ENCODE measurements at regions not wholly inside any gene's neighbourhood (a gene's known extent, or its start where the extent isn't known, plus 50 kb on each side); places are given as distances from the start of the nearest gene placed in this dataset.

DNA sequence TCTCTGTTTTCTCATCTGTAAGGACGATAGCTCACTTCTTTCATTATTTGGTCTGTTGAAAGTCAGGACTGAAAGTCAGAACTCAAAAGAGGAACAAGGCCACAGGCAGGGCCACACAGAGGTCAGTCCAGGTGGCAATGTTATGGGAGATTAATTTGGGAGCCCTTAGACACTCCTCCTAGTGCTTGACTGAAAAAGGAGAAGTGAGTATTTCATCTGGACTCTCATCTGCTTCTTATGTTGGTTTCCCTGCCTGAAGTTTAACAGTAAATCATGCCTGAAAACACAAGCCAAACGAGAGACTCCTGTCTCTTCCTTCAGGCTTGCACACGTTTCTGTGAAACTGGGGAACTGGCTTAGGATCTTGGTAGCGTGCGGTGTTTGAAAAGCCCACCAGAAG is 248.5 kb downstream of the BUB3 start:
- H3K4me3 ChIP-seq, result no peak overlapping the region
- DNase-seq, result no peak
- H3K36me3 ChIP-seq, result no peaks in the 10 kb centered on the region
- H3K27me3 ChIP-seq, result no peaks in the 10 kb centered on the region
- peaks cover 13% of the 10 kb centered on the region for H3K9me3 ChIP-seq

DNA sequence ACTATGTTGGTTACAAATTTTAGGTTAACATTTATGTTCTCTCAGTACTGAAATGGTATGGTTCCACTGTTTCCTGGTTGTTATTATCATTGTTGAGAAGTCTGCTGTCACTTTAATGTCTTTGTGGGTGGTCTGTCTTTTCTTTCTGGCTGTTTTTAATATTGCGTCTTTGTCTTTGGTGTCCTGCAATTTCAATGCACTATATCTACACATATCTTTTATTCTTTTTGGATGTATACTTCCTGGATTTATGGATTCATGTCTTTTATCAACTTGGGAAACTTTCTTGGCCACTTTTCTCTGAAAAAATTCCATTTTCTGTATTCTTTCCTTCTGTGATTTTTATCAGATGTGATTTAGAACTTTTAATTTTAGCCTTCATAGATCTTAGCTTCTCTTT is 250.2 kb downstream of the BUB3 start:
- Histone ChIP-seq H3K4me3 (no peak overlapping the region), H3K36me3 (no peaks in the 10 kb centered on the region), H3K9me3 (peaks cover 13% of the 10 kb centered on the region), H3K27me3 (no peaks in the 10 kb centered on the region)
- no peak for DNase-seq

- H3K4me3 ChIP-seq, result no peak overlapping the region
- H3K36me3 ChIP-seq, result no peaks in the 10 kb centered on the region
- H3K9me3 ChIP-seq, result peaks cover 13% of the 10 kb centered on the region
- no peaks in the 10 kb centered on the region for H3K27me3 ChIP-seq
- peak; percentile 34 for DNase-seq
These were observed 254.5 kb downstream of the BUB3 start for GRCh38 chr10:123408660-123409059.

DNA sequence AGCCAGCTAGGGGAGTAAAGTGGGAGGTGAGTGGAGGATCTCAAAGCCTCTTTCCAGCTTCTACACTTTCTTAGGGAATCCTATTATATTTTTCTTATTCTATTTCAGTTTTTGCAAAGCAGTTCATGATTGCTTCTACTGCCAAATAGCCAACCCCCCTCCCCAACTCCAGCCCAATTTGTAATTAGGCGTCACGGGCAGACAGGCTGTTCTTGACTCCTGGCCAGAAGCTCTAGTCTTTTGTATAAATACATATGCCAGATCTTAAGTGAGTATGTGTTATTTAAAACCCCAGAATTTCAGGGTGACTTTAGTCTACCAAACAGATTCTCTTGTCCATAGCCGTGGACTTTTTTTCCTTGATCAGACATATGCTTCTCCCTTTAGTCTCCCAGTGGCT is 255.2 kb downstream of the BUB3 start:
- H3K36me3 ChIP-seq, result no peaks in the 10 kb centered on the region
- no peak overlapping the region for H3K4me3 ChIP-seq
- DNase-seq, result no peak
- no peaks in the 10 kb centered on the region for H3K27me3 ChIP-seq
- H3K9me3 ChIP-seq, result peaks cover 7% of the 10 kb centered on the region

DNA sequence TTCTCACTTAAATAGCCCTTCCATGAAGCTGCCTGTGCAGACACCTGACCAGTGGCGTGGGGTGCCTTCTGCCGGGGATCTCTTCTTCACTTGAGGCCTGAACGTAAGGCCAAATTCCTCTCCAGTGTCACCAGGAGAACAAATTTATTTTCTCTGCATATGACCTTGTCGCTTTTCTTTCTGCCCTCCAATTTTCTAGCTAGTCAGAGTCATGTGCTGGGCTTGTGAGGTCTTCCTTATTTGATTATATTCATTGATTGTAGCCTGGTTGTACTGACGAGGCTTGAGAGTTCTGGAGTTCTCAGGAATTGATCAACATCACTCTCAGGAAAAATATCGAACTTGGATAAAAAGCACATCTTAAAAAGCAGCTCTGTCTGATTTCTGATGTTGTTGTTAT is 255.7 kb downstream of the BUB3 start:
- DNase-seq, result no peak
- peaks cover 2% of the 10 kb centered on the region for H3K9me3 ChIP-seq
- H3K4me3 ChIP-seq, result no peak overlapping the region
- no peaks in the 10 kb centered on the region for H3K27me3 ChIP-seq
- no peaks in the 10 kb centered on the region for H3K36me3 ChIP-seq

DNA sequence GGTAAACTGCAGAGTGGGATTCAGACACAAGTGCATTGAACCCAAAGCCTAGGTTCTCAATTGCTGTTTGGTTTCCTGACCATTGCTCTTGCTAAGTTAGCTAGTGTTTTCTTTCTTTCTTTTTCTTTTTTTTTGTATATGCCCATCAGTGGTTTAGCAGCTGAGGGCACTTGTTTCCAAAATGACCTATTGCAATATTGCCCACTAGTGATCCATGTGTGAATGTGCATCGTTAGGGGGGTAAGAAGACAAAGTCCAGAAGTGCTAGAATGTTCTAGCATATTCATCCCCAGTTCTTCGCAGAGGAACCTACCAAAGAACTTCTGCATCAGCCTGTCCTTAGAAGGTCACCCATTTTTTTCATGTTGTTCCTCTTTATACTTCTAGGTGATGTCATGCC is 252.8 kb upstream of the GPR26 start:
- no peak overlapping the region for H3K4me3 ChIP-seq
- H3K27me3 ChIP-seq, result no peaks in the 10 kb centered on the region
- H3K9me3 ChIP-seq, result no peaks in the 10 kb centered on the region
- no peak for DNase-seq
- no peaks in the 10 kb centered on the region for H3K36me3 ChIP-seq

- H3K4me3 ChIP-seq, result no peak overlapping the region
- no peaks in the 10 kb centered on the region; the same call in 1 of the 2 replicates for H3K9me3 ChIP-seq
- H3K27me3 ChIP-seq, result no peaks in the 10 kb centered on the region
- H3K36me3 ChIP-seq, result no peaks in the 10 kb centered on the region
- DNase-seq, result no peak
These were observed 250.6 kb upstream of the GPR26 start for GRCh38 chr10:123415523-123415922.

DNA sequence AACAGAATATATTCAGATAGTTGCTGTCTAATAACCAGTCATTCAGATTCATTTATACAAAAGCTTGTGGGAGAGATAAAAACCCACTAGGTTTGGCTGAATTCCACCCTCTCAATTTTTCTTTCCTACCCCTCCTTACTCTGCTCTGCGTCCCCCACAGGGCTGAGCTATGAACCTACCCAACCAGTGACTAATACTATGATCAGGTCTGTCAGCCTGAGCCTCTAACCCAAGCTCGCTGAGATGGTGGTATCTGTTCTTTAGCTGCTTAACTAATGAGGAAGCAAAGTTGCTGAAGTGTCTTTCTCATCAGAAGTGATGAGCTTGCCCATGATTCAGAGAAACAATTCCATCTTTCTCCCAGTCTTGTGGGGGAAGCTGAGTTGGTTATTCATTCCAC is 248.7 kb upstream of the GPR26 start:
- no peak overlapping the region for H3K4me3 ChIP-seq
- no peaks in the 10 kb centered on the region; the same call in 1 of the 2 replicates for H3K9me3 ChIP-seq
- no peaks in the 10 kb centered on the region for H3K27me3 ChIP-seq
- H3K36me3 ChIP-seq, result no peaks in the 10 kb centered on the region
- peak; percentile 52 for DNase-seq

DNA sequence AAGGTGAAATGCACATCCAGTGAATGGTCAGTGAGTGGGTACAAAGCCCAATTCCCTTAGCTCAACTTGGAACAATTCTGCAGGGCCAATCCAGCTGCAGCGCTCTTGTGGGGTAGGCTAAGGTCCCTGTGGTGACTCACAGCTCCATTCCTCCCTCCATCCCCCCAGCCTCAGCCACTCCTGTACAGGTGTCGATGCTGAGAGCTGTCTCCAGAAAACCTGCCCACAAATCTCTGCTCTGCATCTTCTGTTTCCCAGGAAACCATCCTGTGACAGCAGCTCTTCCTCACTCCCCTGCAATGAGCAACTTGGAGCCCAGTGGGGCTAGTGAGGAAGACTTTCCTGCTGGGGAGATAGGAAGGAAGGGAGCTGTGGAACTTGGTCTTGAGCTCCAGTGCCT is 244.7 kb upstream of the GPR26 start:
- Histone ChIP-seq H3K27me3 (0 out of 2 replicates have a peak, but pooled peaks cover 2% of the 10 kb centered on the region), H3K4me3 (no peak overlapping the region), H3K9me3 (no peaks in the 10 kb centered on the region; the same call in 1 of the 2 replicates), H3K36me3 (no peaks in the 10 kb centered on the region)
- DNase-seq, result no peak

- Histone ChIP-seq H3K27me3 (0 out of 2 replicates have a peak, but pooled peaks cover 2% of the 10 kb centered on the region), H3K9me3 (no peaks in the 10 kb centered on the region; the same call in 1 of the 2 replicates)
- no peak for DNase-seq
These were observed 243.9 kb upstream of the GPR26 start for GRCh38 chr10:123422261-123422660.

GRCh38 chr10:123424537-123424936 is 241.6 kb upstream of the GPR26 start:
- no peak for DNase-seq
- Histone ChIP-seq H3K36me3 (no peaks in the 10 kb centered on the region), H3K27me3 (0 out of 2 replicates have a peak, but pooled peaks cover 2% of the 10 kb centered on the region), H3K9me3 (no peaks in the 10 kb centered on the region), H3K4me3 (no peak overlapping the region)

More at GRCh38 chr10:123422261-123422660, 243.9 kb upstream of the GPR26 start:
- Histone ChIP-seq H3K36me3 (no peaks in the 10 kb centered on the region), H3K4me3 (no peak overlapping the region)

- no peak overlapping the region for H3K4me3 ChIP-seq
- no peaks in the 10 kb centered on the region for H3K36me3 ChIP-seq
- 0 out of 2 replicates have a peak, but pooled peaks cover 2% of the 10 kb centered on the region for H3K27me3 ChIP-seq
- H3K9me3 ChIP-seq, result no peaks in the 10 kb centered on the region
- DNase-seq, result no peak
These were observed 240.5 kb upstream of the GPR26 start for GRCh38 chr10:123425680-123426079.

DNA sequence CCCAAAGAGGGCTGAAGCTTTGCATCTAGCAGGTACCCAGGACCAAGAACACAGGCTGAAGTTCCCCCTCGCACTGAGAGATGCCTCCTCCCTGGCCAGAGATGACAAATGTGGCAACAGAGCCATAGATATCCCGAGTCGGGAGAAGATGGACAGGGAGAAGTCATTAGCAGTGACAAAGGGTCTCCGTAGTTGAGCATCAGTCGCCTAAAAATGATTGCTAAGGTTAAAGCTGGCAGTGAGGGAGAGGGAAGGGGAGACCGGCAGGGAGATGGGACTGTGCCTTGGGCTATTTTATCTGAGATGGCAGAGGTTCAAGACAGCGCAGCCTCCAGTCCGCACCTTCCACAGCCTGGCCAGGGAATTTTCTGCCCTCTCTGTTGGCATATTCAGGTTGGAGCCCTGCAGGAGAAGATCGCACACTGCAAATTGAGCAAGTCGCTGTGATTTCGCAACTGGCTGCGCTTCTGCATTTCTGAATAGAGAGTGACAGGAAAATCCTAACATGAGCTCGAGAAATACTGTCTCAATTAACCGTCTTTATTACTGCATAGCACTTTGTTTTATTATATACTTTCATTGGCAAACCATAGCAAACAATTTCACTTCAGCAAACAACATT is 238.9 kb upstream of the GPR26 start:
- Histone ChIP-seq H3K4me3 (no peak overlapping the region), H3K27me3 (0 out of 2 replicates have a peak, but pooled peaks cover 2% of the 10 kb centered on the region), H3K36me3 (no peaks in the 10 kb centered on the region), H3K9me3 (no peaks in the 10 kb centered on the region)
- no peak for DNase-seq

- DNase-seq, result no peak
- 0 out of 2 replicates have a peak, but pooled peaks cover 2% of the 10 kb centered on the region for H3K27me3 ChIP-seq
- H3K9me3 ChIP-seq, result no peaks in the 10 kb centered on the region
- H3K4me3 ChIP-seq, result no peak overlapping the region
- H3K36me3 ChIP-seq, result no peaks in the 10 kb centered on the region
These were observed 237.8 kb upstream of the GPR26 start for GRCh38 chr10:123428391-123428790.

- Histone ChIP-seq H3K36me3 (no peaks in the 10 kb centered on the region), H3K4me3 (no peak overlapping the region), H3K27me3 (0 out of 2 replicates have a peak, but pooled peaks cover 2% of the 10 kb centered on the region), H3K9me3 (no peaks in the 10 kb centered on the region)
- no peak for DNase-seq
These were observed 236.4 kb upstream of the GPR26 start for GRCh38 chr10:123429706-123430221.

GRCh38 chr10:123433539-123433938 is 232.6 kb upstream of the GPR26 start:
- H3K36me3 ChIP-seq, result no peaks in the 10 kb centered on the region
- no peaks in the 10 kb centered on the region for H3K27me3 ChIP-seq
- no peak overlapping the region for H3K4me3 ChIP-seq
- H3K9me3 ChIP-seq, result no peaks in the 10 kb centered on the region
- no peak for DNase-seq

DNA sequence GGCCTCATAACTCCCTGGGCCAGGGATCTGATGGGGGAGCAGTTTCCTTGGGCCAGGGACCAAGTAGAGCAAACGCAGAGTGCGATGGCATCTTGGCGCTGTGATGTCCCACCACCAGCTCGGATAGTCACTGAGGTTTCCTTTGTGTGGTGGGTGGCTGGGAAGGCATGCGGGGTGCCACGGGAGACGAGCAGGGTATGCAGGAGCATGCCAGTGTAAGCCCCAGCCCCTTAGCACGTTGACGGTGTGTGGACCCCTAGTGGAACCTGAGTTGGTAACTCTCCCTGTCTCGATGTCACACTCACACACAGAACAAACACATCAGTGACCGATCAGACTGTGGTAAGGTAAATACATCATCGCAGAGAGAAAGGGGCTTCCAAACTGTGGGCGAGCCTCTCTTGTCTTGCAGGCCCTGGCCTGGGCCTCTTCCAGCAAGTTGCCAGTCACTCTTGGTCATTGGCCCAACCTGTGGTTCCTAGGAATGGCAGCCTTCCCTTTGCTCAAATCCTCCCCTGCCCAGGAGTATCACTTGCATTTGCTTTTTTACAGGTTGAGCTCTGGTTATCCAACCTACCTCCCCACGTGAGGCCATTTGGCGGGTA is 231.6 kb upstream of the GPR26 start:
- no peak for DNase-seq
- peaks cover 2% of the 10 kb centered on the region; the same call in 1 of the 2 replicates for H3K27me3 ChIP-seq
- H3K9me3 ChIP-seq, result no peaks in the 10 kb centered on the region
- H3K4me3 ChIP-seq, result no peak overlapping the region
- H3K36me3 ChIP-seq, result no peaks in the 10 kb centered on the region

- H3K27me3 ChIP-seq, result peaks cover 6% of the 10 kb centered on the region; the same call in 1 of the 2 replicates
- no peak for DNase-seq
- no peaks in the 10 kb centered on the region for H3K9me3 ChIP-seq
- no peaks in the 10 kb centered on the region for H3K36me3 ChIP-seq
- H3K4me3 ChIP-seq, result no peak overlapping the region
These were observed 223.3 kb upstream of the GPR26 start for GRCh38 chr10:123442901-123443300.

Data from MG63 (cell line).